ENCODE measurements at regions not wholly inside any gene's neighbourhood (a gene's known extent, or its start where the extent isn't known, plus 50 kb on each side); places are given as distances from the start of the nearest gene placed in this dataset.

DNA sequence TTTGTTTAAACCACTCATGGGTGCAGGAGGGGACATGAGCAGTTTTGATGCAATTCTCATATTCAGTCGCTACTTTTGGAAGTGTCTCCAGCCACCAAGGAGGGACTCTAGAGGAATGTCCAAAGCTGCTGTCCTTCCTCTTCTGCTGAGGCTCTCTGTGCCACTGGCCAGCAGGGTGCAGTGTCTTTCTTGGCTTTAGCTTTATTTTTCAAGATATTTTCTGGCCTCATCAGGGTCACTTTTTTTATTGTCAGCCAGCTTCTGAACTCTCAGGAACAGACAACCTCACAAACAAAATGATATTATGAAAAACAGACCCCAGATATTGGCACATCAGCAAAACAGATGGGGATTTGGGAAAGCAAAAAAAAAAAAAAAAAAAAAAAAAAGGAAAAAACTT is 289.3 kb upstream of the ZSWIM2 start:
- DNase-seq (ENCODE audit: low read depth): no peak
- no peak overlapping the region for H3K4me3 ChIP-seq (ENCODE audit: control insufficient read depth, low read depth, low read length)
- TF ChIP-seq, protein P1, sequence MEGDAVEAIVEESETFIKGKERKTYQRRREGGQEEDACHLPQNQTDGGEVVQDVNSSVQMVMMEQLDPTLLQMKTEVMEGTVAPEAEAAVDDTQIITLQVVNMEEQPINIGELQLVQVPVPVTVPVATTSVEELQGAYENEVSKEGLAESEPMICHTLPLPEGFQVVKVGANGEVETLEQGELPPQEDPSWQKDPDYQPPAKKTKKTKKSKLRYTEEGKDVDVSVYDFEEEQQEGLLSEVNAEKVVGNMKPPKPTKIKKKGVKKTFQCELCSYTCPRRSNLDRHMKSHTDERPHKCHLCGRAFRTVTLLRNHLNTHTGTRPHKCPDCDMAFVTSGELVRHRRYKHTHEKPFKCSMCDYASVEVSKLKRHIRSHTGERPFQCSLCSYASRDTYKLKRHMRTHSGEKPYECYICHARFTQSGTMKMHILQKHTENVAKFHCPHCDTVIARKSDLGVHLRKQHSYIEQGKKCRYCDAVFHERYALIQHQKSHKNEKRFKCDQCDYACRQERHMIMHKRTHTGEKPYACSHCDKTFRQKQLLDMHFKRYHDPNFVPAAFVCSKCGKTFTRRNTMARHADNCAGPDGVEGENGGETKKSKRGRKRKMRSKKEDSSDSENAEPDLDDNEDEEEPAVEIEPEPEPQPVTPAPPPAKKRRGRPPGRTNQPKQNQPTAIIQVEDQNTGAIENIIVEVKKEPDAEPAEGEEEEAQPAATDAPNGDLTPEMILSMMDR (IDR thresholded peaks at IDR 0.05; ENCODE audit: control insufficient read depth, insufficient read depth, low read depth, low read length, missing control alignments): peak; percentile 63

- no peak overlapping the region for H3K4me3 ChIP-seq (ENCODE audit: control insufficient read depth, low read depth, low read length)
- DNase-seq (ENCODE audit: low read depth): no peak
- TF ChIP-seq, protein P1 (IDR thresholded peaks at IDR 0.05; ENCODE audit: control insufficient read depth, insufficient read depth, low read depth, low read length, missing control alignments): no peak
Observed at GRCh38 chr2:187136646-187137045, 287.7 kb upstream of the ZSWIM2 start.

GRCh38 chr2:187134306-187134705 is 285.3 kb upstream of the ZSWIM2 start:
- TF ChIP-seq, protein P1 (IDR thresholded peaks at IDR 0.05; ENCODE audit: control insufficient read depth, insufficient read depth, low read depth, low read length, missing control alignments): no peak
- no peak for DNase-seq (ENCODE audit: low read depth)
- no peak overlapping the region for H3K4me3 ChIP-seq (ENCODE audit: control insufficient read depth, low read depth, low read length)

DNA sequence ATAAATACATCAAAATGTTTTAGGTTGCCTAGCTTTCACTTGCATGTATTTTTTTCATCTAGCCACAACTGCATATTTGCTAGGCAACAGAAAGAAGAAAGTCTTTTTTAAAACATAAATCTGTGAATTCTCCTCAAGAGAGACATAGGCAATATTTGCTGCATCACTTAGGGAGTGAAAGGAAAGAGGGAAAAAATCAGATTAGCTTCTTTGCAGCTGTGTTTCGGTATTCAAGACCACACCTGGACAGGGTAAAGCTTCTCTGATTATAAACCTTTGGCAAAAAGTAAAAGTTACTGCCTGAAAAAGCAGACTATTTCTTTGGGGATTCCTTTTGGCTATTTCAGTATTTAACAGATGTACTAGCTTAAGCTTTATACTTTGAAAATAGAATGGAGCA is 280.9 kb upstream of the ZSWIM2 start:
- H3K4me3 ChIP-seq (ENCODE audit: control insufficient read depth, low read depth, low read length): no peak overlapping the region
- no peak for DNase-seq (ENCODE audit: low read depth)
- TF ChIP-seq, protein P1 (IDR thresholded peaks at IDR 0.05; ENCODE audit: control insufficient read depth, insufficient read depth, low read depth, low read length, missing control alignments): no peak

DNA sequence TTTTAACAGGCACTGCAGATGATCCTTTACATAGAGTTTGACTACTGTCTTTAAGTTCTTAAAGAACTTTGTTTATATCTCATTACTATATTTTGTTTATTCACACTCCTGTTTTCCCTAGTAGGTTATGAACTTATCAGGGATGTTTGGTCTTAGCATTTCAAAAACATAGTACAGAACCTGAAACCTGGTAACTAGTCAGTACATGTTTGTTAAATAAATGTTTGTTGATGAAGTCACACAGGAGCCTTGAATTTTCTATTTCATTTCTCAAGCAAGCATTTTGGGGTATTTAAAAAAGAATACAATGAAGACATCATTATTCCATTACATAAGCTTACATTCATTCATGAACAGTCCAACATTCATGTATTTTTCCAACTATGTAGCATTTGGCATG is 280.3 kb upstream of the ZSWIM2 start:
- TF ChIP-seq, protein P1 (IDR thresholded peaks at IDR 0.05; ENCODE audit: control insufficient read depth, insufficient read depth, low read depth, low read length, missing control alignments): no peak
- no peak for DNase-seq (ENCODE audit: low read depth)

DNA sequence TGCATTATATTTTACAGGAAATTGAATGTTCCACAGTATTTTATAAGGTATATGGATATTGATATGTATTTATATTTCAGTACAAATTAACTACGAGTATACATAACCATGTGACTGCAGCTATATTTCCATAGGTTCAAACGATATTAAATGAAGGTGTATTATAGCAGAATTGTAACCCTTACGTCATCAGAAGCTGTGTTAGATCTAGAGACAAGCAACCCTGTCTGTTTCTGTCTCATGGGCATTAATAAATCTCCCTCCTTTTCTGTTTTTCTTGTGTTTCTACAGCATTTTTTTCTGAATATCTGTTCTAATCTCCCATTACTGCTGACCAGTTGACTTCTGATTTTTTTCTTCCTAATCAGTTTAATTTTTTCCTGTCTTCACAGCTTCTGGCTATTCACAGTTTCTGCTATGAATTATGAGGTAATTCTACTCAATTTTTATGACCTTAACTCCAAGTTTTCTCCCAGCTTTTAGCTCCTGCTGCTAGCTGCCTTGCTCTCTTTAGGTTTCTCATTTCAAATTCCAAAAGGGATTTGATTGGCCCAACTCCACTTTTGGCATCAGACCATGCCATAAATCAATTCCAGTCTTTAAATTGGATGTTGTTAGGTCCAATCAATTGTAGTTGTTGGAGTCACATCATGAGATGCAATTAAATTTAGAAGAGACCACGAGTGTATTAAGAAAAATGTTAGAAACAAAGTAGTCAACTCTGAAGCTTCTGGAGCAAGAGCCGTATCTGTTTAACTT is 277.5 kb upstream of the ZSWIM2 start:
- TF ChIP-seq, protein P1 (IDR thresholded peaks at IDR 0.05; ENCODE audit: control insufficient read depth, insufficient read depth, low read depth, low read length, missing control alignments): no peak
- no peak for DNase-seq (ENCODE audit: low read depth)
- H3K4me3 ChIP-seq (ENCODE audit: control insufficient read depth, low read depth, low read length): no peak overlapping the region

More for the DNA sequence above, 280.3 kb upstream of the ZSWIM2 start:
- no peak overlapping the region for H3K4me3 ChIP-seq (ENCODE audit: control insufficient read depth, low read depth, low read length)
